Neuronal stem cell (in vitro differentiated cells): ENCODE measurements at regions not wholly inside any gene's neighbourhood (a gene's known extent, or its start where the extent isn't known, plus 50 kb on each side); places are given as distances from the start of the nearest gene placed in this dataset.
"Not testable (repeated sequence)": the region's sequence is repeated elsewhere in the genome, so short reads cannot be mapped to it uniquely, and the experiment has no call there.

Experiments used
- DNase-seq: peaks from one replicate; pipeline ENCODE4 v3.0.0-alpha.2; 2013; ENCODE audit warnings: low spot score
- H2AFZ ChIP-seq: one replicate; pipeline ENCODE4 v1.6.1; 2013; ENCODE audit warnings: mild to moderate bottlenecking, low read length, inconsistent platforms
- H2AK5ac ChIP-seq: 2 replicates; pipeline ENCODE4 v1.6.1; 2013; ENCODE audit warnings: low read depth, mild to moderate bottlenecking, inconsistent platforms, low read length, moderate library complexity, mixed read lengths
- H2BK120ac ChIP-seq: 2 replicates; pipeline ENCODE4 v1.6.1; 2013; ENCODE audit warnings: low read depth, mild to moderate bottlenecking, inconsistent platforms, low read length, moderate library complexity, mixed read lengths
- H2BK12ac ChIP-seq: one replicate; pipeline ENCODE4 v1.6.1; 2013; ENCODE audit warnings: low read length, inconsistent platforms
- H2BK15ac ChIP-seq: 2 replicates; pipeline ENCODE4 v1.6.1; 2013; ENCODE audit warnings: mild to moderate bottlenecking, low read length, inconsistent platforms, mixed read lengths
- H2BK5ac ChIP-seq: one replicate; pipeline ENCODE4 v1.6.1; 2013; ENCODE audit warnings: inconsistent platforms, mild to moderate bottlenecking, low read length, moderate library complexity
- H3K14ac ChIP-seq: one replicate; pipeline ENCODE4 v1.6.1; 2013; ENCODE audit warnings: low read length, inconsistent platforms
- H3K18ac ChIP-seq: 2 replicates; pipeline ENCODE4 v1.6.1; 2013; ENCODE audit warnings: low read length, inconsistent platforms
- H3K23ac ChIP-seq: 2 replicates; pipeline ENCODE4 v1.6.1; 2013; ENCODE audit warnings: low read depth, mild to moderate bottlenecking, mixed read lengths, low read length, inconsistent platforms; ENCODE audit not compliant: poor library complexity
- H3K27ac ChIP-seq: replicated peaks from 3 replicates; pipeline ENCODE4 v1.5.1; 2013; ENCODE audit warnings: low read length, inconsistent platforms
- H3K27me3 ChIP-seq, 3 experiments: 2 replicates each; pipeline ENCODE4 v1.6.1; 2013; ENCODE audit warnings: low read length in 3 of 3, mild to moderate bottlenecking in 2 of 3, inconsistent platforms in 1 of 3, low read depth in 1 of 3, mixed read lengths in 1 of 3, moderate library complexity in 1 of 3; ENCODE audit not compliant: control insufficient read depth in 3 of 3, insufficient read depth in 3 of 3
- H3K36me3 ChIP-seq, 2 donors: replicated peaks in 1 of 2; 2 replicates each; pipeline ENCODE4 v1.6.1; 2013; ENCODE audit warnings: low read length in 2 of 2; ENCODE audit not compliant: control insufficient read depth in 2 of 2, insufficient read depth in 2 of 2
- H3K4ac ChIP-seq: 2 replicates; pipeline ENCODE4 v1.6.1; 2013; ENCODE audit warnings: inconsistent platforms, mild to moderate bottlenecking, low read length, moderate library complexity
- H3K4me1 ChIP-seq, 2 donors: 1 replicate in 1 of 2; 2 replicates in 1 of 2; pipeline ENCODE4 v1.6.1; 2013; ENCODE audit warnings: low read length in 2 of 2, low read depth in 1 of 2; ENCODE audit not compliant: control insufficient read depth in 2 of 2, insufficient read depth in 1 of 2
- H3K4me2 ChIP-seq: one replicate; pipeline ENCODE4 v1.6.1; 2013; ENCODE audit warnings: mild to moderate bottlenecking, low read length, inconsistent platforms; ENCODE audit not compliant: insufficient read depth, poor library complexity, severe bottlenecking
- H3K4me3 ChIP-seq, 2 donors: 2 replicates each; pipeline ENCODE4 v1.5.1; 2013; ENCODE audit warnings: low read length in 2 of 2, mild to moderate bottlenecking in 2 of 2, inconsistent platforms in 1 of 2, moderate library complexity in 1 of 2
- H3K79me1 ChIP-seq: one replicate; pipeline ENCODE4 v1.6.1; 2013; ENCODE audit warnings: low read depth, mild to moderate bottlenecking, inconsistent platforms, low read length, moderate library complexity
- H3K9ac ChIP-seq: one replicate; pipeline ENCODE4 v1.6.1; 2013; ENCODE audit warnings: mild to moderate bottlenecking, low read depth, low read length, inconsistent platforms; ENCODE audit not compliant: poor library complexity
- H3K9me3 ChIP-seq, 2 donors: replicated peaks in 1 of 2; 2 replicates each; pipeline versions ENCODE3 to v1.6.1; 2013; ENCODE audit warnings: low read length in 2 of 2, mild to moderate bottlenecking in 2 of 2, inconsistent platforms in 1 of 2, low read depth in 1 of 2, mixed read lengths in 1 of 2, moderate library complexity in 1 of 2; ENCODE audit not compliant: control insufficient read depth in 2 of 2, insufficient read depth in 1 of 2
- H4K8ac ChIP-seq: one replicate; pipeline ENCODE4 v1.6.1; 2013; ENCODE audit warnings: low read depth, mild to moderate bottlenecking, inconsistent platforms, low read length, moderate library complexity
- H4K91ac ChIP-seq: one replicate; pipeline ENCODE4 v1.6.1; 2013; ENCODE audit warnings: low read length, low read depth, mild to moderate bottlenecking, inconsistent platforms; ENCODE audit not compliant: poor library complexity
- WGBS, 2 donors: extraction: QIAGEN DNeasy Blood & Tissue Kit; methylation state at CpG; one replicate each; pipeline ENCODE4 v1.1.7; 2013; ENCODE audit warnings: missing lambda C conversion rate in 2 of 2, mixed read lengths in 1 of 2; ENCODE audit not compliant: insufficient read length in 2 of 2, insufficient replicate concordance in 1 of 2; ENCODE audit errors: extremely low coverage in 2 of 2; 5-methylcytosine and 5-hydroxymethylcytosine counted together

- DNase-seq, H4K91ac ChIP-seq, H3K27me3 ChIP-seq, H3K23ac ChIP-seq, H3K14ac ChIP-seq, H3K4me1 ChIP-seq, H3K4me3 ChIP-seq, H3K79me1 ChIP-seq, H3K18ac ChIP-seq, H3K36me3 ChIP-seq, H3K9ac ChIP-seq, H2BK120ac ChIP-seq, H2BK15ac ChIP-seq, H2BK5ac ChIP-seq, H2AFZ ChIP-seq, H2BK12ac ChIP-seq, H4K8ac ChIP-seq, H2AK5ac ChIP-seq, H3K27ac ChIP-seq, H3K4ac ChIP-seq, H3K9me3 ChIP-seq, H3K4me2 ChIP-seq: not testable (repeated sequence)
- WGBS, 2 donors, result no CpG with 5 or more reads among the region's 25 CpGs
Measured at GRCh38 chrX:87033115-87033514, 484.5 kb upstream of the KLHL4 start.

GRCh38 chrX:87045352-87045751, 472.2 kb upstream of the KLHL4 start:
- Histone ChIP-seq H3K79me1 (no peaks in the 10 kb centered on the region), H2AFZ (no peak overlapping the region), H3K18ac (no peak overlapping the region), H3K36me3 (no peaks in the 10 kb centered on the region), H2BK120ac (no peak overlapping the region), H3K4me2 (no peak overlapping the region), H4K8ac (no peak overlapping the region), H2BK5ac (no peak overlapping the region), H3K9me3 (no peaks in the 10 kb centered on the region), H3K27ac (no peak overlapping the region), H2BK12ac (no peak overlapping the region), H2AK5ac (no peak overlapping the region), H2BK15ac (no peak overlapping the region), H3K14ac (no peak overlapping the region), H3K4me3 (no peak overlapping the region), H3K23ac (no peak overlapping the region), H3K9ac (no peak overlapping the region), H4K91ac (no peak overlapping the region), H3K4ac (no peak overlapping the region), H3K27me3 (no peaks in the 10 kb centered on the region), H3K4me1 (no peaks in the 10 kb centered on the region)
- WGBS, 2 donors, result no CpG with 5 or more reads among the region's 4 CpGs
- DNase-seq, result no peak

DNA sequence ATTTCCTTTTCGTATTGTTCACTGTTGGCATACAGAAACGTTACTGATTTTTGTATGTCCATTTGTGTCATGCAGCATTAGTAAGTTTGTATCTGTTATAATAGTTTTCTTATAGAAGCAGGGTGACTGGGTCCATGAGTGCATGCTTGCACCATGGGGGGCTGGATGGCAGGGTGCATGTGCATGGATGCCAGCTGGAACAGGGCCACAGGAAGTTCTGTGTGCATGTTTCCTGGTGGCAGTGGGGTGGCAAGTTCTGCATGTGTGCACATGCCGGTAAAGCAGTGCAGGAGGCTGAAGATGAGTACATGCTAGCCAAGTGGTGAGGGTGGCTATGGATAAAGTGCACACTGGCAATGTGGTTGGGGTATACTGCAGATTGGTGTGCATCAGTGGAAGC, 468.0 kb upstream of the KLHL4 start:
- no peak overlapping the region for H2AFZ ChIP-seq

DNA sequence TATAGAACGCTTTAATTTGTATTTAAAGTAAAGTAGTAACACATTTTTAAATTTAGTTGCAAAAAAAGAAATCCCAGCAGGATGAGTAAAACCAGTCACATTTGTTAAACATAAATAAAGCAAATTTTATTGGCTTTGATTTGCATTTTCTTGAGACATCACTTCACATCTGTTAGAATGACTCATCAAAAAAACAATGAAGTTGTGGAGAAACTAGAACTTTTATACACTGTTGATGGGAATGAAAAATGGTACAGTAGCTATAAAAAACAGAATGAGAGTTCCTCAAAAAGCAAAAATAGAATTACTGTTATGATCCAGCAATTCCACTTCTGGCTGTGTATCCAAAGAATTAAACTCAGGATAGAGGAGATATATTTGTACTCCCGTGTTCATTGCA, 454.0 kb upstream of the KLHL4 start:
- no peak overlapping the region for H3K23ac ChIP-seq
- H4K91ac ChIP-seq, result no peak overlapping the region
- H3K4me1 ChIP-seq, result no peaks in the 10 kb centered on the region
- H2BK5ac ChIP-seq, result no peak overlapping the region
- no peak overlapping the region for H4K8ac ChIP-seq
- H2BK12ac ChIP-seq, result no peak overlapping the region
- no peaks in the 10 kb centered on the region for H3K27me3 ChIP-seq
- no peak overlapping the region for H2AFZ ChIP-seq
- no peak overlapping the region for H3K9ac ChIP-seq
- no peak overlapping the region for H2BK15ac ChIP-seq
- WGBS, 2 donors, result no CpG with 5 or more reads among the region's 2 CpGs
- H3K9me3 ChIP-seq, result no peaks in the 10 kb centered on the region
- no peak overlapping the region for H3K4me2 ChIP-seq
- no peak overlapping the region for H3K27ac ChIP-seq
- no peaks in the 10 kb centered on the region for H3K79me1 ChIP-seq
- no peak overlapping the region for H3K14ac ChIP-seq
- H3K36me3 ChIP-seq, result no peaks in the 10 kb centered on the region
- no peak for DNase-seq
- no peak overlapping the region for H2BK120ac ChIP-seq
- no peak overlapping the region for H3K18ac ChIP-seq
- H3K4ac ChIP-seq, result no peak overlapping the region
- H2AK5ac ChIP-seq, result no peak overlapping the region
- no peak overlapping the region for H3K4me3 ChIP-seq

More for the DNA sequence above, 468.0 kb upstream of the KLHL4 start:
- Histone ChIP-seq H3K27ac (no peak overlapping the region), H4K8ac (no peak overlapping the region), H3K18ac (no peak overlapping the region), H2BK15ac (no peak overlapping the region), H3K4me3 (no peak overlapping the region), H3K4me1 (no peaks in the 10 kb centered on the region), H3K27me3 (no peaks in the 10 kb centered on the region), H3K9me3 (no peaks in the 10 kb centered on the region), H3K79me1 (no peaks in the 10 kb centered on the region), H4K91ac (no peak overlapping the region), H3K9ac (no peak overlapping the region), H3K4me2 (no peak overlapping the region), H3K4ac (no peak overlapping the region), H2BK5ac (no peak overlapping the region), H2BK120ac (no peak overlapping the region), H2BK12ac (no peak overlapping the region), H3K23ac (no peak overlapping the region), H2AK5ac (no peak overlapping the region), H3K14ac (no peak overlapping the region), H3K36me3 (no peaks in the 10 kb centered on the region)
- no CpG with 5 or more reads among the region's 3 CpGs for WGBS, 2 donors
- no peak for DNase-seq
